Right lobe of liver (tissue), 4 donors: ENCODE measurements at regions not wholly inside any gene's neighbourhood (a gene's known extent, or its start where the extent isn't known, plus 50 kb on each side); places are given as distances from the start of the nearest gene placed in this dataset.

Experiments used
- POLR2A ChIP-seq: fragments of 450-650 bp; IDR thresholded peaks from one replicate; pipeline ENCODE4 v1.6.1; 2017; ENCODE audit warnings: antibody characterized with exemption, mild to moderate bottlenecking
- TF ChIP-seq, protein P1 (sequence below), 4 donors: fragments of 200-600 bp in 3 of 4; fragments of 450-650 bp in 1 of 4; IDR thresholded peaks; one replicate each; pipeline versions ENCODE4 v1.5.1 to v1.8.0; 2016 to 2022; ENCODE audit warnings: antibody characterized with exemption in 4 of 4, mild to moderate bottlenecking in 2 of 4
- donor health status: DM: no; HTN: no; CAD: no.
- donor health status: DM: no; HTN: no; CAD: no.
- donor health status: DM: no; HTN: yes; CAD: no.

DNA sequence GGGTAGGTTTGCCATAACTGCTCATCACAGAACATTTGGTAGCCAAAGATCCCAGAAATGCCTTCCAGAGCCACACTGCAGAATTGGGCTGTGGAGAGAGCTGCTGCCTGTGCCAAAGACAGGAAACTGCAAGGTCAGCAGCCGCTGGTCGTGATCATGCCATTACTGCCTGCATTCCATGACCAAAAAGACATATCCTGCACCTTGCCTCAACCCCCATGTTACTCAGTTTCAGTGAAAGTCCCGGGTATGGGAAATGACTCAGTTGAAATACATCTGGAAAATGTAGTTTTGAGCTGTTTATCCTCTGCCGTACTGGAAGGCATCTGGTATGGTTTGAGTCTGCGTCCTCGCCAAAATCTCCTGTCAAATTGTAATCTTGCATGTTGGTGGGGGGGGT, 161.7 kb downstream of the FCRL5 start:
- no peak for TF ChIP-seq POLR2A
- TF ChIP-seq, protein P1, sequence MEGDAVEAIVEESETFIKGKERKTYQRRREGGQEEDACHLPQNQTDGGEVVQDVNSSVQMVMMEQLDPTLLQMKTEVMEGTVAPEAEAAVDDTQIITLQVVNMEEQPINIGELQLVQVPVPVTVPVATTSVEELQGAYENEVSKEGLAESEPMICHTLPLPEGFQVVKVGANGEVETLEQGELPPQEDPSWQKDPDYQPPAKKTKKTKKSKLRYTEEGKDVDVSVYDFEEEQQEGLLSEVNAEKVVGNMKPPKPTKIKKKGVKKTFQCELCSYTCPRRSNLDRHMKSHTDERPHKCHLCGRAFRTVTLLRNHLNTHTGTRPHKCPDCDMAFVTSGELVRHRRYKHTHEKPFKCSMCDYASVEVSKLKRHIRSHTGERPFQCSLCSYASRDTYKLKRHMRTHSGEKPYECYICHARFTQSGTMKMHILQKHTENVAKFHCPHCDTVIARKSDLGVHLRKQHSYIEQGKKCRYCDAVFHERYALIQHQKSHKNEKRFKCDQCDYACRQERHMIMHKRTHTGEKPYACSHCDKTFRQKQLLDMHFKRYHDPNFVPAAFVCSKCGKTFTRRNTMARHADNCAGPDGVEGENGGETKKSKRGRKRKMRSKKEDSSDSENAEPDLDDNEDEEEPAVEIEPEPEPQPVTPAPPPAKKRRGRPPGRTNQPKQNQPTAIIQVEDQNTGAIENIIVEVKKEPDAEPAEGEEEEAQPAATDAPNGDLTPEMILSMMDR (IDR thresholded peaks at IDR 0.05) = no peak
